H4 (cell line): ENCODE measurements at regions not wholly inside any gene's neighbourhood (a gene's known extent, or its start where the extent isn't known, plus 50 kb on each side); places are given as distances from the start of the nearest gene placed in this dataset.

Source experiments
- DNase-seq: peaks from one replicate; pipeline ENCODE4 v3.0.0-alpha.2; 2015; ENCODE audit warnings: low spot score

DNA sequence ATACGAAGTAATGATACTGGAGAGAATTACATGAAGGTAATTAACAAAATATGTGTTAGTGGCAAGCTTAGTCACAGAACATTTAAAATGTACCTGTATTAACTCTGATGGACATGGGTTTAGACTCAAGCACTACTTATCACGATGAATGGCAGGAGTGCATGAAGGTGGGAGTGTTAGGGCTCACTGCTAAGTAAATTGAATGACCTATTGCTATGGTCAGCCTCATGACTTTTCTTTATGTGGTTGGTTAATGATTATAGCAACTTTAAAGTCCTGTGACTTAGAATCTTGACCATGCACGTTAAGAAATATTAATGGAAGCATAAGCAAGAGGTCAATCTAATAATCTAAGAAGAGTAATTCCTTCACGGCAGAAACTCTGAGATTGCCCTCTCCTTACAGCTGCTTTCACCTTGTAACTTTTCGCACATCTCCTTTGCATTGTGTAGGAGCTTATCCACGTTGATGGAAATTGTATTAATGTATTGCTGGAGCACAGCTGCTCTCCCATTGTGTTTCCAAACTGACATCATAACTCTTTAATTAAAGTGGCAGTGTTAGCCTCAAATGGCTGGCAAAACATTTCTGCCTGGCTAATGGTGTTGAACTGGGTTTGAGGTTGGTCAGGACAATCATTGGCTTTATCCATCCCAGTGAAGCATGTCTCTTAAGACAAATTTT is 114.5 kb downstream of the RXFP2 start:
- no peak for DNase-seq

DNA sequence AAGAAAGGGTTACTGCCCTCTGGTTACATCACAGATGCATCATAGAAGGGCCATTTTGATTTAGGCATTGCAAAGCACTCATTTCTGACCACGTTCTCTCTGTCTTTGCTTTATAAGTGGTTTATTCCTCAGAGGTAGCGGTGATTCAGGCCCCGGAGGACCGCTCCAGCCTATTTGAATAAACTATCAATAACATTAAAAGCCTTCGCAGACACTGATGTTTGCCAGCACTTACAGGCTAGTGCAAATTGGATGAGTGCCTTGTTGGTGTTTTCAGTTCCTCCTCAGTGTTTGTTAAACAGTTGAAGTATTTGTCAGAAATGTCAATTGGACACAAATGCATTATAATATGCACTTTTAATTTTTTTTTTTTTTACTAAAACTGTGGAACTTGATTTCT is 120.2 kb downstream of the RXFP2 start:
- no peak for DNase-seq

DNA sequence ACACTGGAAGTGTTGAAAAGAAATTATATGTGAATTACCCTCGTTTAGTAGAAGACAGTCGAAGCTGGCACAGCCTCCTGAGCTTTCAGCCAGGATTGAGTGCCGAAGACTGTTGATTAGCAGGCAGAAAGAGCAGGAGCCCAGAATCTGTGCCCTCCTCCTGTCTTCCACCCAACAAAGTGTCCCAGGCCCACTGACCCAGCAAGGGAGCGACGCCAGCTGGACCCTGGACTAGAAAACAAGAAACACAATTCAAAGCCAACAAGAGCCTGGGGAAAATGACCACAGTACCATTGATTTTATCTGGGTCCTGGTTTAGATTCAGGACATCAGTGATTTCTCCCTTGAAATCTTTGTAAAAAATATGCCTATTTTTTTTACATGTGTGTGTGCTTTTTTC is 120.7 kb downstream of the RXFP2 start:
- DNase-seq, result no peak

DNA sequence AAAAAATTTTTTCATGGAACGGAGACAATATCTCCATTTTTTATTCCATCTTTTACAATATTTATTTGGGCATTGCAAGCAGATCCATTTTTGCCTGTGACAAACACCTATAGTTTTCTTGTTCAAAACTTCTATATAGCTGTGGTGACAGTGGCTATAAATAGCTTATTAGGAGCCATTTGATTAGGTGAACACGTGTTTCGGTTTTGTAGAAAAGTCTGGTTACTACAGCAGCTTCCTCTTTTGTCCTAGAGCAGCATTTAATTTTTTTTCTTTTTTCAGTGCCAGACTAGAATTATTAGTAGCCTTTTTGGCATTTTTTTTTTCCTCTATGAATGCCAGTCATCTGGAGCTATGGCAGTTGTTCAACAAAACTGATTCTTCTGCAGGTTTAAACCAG is 123.5 kb downstream of the RXFP2 start:
- no peak for DNase-seq

DNA sequence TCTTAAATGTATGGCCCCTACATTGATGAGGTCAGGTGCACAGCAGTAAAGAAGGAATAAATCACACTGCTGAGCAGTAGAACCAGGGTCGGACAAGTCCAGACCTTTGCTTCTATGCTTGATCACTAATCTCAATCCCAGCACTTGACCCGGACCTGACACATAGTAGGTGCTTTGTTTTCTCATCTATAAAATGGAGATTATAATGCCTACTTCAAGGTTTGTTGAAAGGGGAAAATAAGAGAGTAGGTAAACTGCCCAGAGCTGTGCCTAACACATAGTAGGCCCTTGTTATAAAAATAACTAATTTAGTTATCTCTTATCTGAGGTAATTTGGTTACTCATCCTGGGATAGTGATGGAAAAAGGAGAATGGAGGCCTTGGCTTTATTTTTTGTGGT is 125.0 kb downstream of the RXFP2 start:
- DNase-seq, result no peak

DNA sequence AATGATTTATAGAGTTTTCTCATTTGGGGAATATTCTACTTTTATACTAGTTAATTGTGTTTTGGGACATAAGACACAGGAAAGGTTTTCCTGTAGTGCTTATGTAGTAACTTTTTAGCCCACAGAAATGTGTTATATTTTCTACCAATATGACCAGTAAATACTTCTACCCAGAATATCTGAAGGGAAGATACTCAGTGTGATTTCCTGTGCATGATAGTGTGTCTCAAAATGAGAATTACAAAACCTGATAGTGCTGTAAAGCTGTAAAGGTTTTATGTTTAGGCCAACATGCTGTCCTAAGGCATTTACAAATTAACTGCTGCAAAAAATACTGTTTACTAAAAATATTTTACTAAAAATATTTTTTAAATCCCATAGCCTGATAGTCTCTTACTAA is 126.8 kb downstream of the RXFP2 start:
- no peak for DNase-seq

DNA sequence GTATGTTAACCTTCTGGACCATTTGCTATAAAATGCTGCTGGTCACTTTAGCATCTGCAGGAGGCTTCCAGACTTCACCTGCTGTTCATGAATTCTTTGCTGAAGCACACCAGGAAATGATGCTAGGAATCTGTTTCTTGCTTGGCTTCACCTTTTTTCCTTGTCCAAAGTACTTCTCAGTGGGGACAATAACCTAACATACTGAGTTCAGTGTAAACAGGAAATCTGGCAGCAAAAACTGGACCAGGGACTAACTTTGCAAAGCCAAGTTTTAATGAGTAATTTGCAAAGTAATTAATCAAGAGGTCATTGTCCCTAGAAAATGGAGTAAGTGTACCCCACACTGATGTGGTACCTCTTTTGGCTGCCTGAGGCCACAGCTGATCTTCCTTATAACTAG is 128.4 kb downstream of the RXFP2 start:
- DNase-seq, result no peak

DNA sequence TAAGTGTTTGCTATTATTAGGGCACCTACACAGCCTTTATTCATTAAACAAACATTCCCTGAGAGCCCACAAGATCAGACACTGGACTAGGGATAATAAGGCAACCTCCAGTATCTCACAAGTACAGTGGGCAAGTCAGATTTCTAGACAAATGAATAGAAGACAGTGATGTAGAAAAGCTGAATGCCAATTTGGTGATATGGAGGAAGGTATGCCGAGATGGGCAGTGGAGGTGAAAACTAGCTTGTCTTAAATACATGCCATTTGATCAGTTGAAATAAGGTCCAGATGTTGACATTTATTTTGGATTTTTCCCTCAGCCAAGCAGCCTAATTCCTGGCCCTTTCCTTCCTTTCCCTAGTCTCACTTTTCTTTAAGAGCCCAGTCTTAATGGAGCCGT is 130.3 kb downstream of the RXFP2 start:
- no peak for DNase-seq

DNA sequence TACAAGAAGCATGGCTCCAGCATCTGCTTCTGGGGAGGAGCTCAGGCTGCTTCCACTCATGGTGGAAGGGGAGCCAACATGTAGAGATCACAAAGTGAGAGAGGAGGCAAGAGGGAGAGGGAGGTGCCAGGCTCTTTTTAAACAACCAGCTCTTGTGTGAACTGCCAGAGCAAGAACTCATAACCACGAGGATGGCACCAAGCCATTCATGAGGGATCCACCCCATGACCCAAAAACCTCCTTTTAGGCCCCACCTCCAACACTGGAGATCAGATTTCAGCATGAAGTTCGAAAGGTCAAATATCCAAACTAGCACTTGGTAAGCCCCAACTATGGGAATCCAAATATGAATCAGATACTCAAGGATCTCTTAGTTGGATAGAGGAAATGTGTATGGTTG is 131.2 kb downstream of the RXFP2 start:
- no peak for DNase-seq

DNA sequence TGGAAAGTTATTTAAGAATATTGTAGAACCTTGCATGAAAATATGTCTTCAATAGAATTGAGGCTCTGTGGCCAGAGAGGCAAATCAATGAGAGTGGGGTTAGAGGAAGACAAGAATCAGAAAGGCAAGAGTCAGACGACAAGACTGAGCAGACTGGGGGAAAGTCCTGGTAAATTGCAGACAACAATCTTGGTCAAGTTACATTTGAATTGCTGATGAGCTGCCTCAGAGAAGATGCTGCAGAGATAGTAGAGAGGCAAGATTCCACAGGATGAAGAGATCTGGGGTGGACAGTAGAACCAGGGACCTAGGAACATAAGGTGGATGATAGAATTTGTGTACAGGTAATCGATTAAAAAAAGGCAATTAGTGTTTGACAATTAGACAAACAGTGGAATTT is 133.8 kb downstream of the RXFP2 start:
- DNase-seq, result no peak

DNA sequence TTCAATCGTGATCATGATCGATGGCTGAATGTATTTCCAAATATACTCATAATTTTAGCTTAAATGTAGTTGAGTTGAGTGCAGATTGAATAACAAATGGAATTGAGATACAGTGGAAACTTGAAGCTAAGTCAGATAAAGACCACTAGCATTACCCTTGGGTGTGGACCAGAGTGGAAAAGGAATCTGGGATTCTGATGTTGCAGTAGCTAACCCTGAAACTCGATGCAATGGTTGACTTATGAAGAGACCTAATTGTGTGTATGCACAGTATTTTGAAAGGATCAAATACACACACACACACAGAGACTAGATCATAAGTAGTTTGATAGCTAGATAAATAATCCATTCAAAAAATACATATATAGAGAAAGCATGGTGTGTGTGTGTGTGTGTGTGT is 135.8 kb downstream of the RXFP2 start:
- no peak for DNase-seq

DNA sequence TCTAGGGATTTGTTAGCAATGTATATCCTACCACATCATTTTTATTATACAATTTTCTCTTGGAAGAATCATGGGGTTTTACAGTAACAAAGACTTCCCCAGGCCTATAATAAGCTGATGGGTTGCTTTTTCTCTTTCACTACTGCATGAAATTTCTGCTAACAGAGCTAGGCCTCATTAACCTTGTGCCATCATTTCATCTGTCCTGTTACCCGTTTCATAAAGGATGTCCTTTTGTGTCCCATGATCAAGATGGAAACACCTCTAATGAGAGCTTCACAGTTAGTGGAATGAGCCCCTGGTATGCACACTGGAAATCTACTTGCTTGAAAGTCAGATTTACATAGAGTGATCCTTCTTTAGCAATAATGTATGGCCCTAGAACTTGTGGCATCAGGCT is 138.7 kb downstream of the RXFP2 start:
- DNase-seq, result no peak

DNA sequence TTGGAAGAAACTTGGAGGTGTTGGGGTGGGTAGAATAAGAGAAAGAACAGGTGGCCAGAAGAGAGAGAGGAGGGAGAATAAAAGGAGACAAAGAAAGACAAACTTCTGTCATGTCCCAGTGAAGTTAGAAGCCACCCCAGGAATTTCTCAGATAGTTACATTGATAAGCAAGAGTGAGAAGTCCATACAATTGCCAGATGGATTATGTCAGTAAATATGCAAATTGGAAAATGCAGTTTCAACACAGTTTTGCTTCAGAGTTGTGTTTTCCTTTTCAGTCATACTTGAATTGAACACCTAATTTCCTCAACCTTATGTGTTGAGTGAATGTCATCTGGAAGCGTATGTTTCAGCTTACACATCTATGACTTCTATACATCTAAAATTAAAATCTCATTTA is 139.2 kb downstream of the RXFP2 start:
- DNase-seq, result no peak

DNA sequence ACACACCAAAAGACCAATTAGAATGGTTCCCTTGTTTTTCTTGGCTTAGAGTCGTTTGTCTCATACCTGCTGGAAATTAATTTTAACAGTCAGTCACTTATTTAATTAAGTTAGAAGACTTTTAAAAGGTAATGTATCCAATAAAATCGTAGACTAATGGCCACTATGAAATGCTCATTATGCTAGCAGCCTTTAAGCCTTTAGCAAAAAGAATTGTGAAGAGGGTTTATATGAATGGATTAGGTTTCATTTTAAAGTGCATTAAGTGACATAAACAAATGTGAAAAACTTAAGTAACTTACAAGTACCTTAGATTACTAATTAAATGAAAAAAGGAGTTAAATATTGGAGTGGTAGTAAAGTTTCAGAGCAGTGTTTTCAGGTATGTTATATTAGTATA is 139.6 kb downstream of the RXFP2 start:
- no peak for DNase-seq

DNA sequence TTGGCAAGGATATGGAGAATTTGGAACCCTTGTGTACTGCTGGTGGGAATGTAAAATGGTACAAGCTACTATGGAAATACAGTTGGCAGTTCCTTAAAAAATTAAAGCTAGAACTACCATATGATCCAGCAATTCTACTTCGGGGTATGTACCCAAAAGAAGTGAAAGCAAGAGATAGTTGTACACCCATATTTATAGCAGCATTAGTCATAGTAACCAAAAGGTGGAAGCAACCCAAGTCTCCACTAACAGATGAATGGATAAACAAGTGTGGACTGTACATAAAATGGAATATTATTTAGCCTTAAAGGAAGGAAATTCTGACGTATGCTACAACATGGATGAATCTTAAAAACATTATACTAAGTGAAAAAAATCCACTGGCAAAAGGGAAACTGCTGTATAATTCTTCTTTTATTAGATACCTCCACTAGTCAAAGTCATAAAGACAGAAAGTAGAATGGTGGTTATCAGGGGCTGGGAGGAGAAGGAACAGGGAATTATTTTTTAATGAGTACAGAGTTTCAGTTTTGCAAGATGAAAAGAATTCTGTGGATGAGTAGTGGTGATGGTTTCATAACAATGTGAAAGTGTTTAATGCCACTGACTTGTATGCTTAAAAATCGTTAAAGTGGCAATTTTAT is 141.6 kb downstream of the RXFP2 start:
- no peak for DNase-seq

DNA sequence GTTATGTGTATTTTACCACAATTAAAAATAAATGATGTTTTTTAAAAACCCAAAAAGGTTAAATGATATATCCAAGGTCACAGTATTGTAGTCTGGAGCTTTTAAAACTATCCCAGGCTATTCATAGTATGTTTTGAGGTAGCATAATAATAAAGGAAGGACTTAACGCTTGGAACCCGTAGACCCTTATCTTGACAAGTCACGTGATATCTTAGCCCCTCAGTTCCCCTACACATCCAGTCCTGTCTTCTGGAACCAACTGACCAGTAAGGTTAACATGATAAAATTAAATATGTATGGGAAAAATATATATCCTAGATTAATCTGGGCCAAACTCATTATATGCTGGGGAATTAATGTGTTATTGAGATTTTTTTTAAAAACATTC is 142.2 kb downstream of the RXFP2 start:
- DNase-seq, result no peak

DNA sequence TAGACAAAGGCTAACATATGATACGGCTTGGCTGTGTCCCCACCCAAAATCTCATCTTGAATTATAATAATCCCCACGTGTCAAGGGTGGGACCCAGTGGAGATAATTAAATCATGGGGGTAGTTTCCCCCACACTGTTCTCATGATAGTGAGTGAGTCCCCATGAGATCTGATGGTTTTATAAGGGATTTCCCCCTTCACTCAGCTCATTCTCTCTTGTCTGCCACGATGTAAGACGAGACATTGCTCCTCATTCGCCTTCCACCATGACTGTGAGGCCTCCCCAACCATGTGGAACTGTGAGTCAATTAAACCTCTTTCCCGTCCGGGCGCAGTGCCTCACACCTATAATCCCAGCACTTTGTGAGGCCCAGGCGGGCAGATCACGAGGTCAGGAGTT is 143.5 kb downstream of the RXFP2 start:
- no peak for DNase-seq

DNA sequence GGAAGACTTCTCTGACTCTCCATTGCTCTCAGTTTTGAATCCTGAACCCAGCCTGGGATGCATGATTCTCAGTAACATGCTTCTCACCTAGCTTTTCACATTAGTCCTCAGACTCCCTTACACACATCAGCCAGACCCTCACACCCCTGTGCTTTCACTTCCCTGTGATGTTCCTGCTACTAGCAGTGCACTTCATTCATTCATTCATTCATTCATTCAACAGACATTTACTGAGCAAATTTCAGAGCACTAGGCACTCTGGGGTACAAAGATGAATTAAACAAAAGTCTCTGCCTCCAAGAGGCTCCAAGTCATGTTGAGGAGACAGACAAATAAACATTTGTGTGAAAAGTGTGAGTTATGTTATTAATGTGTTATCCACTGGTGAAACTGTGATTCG is 145.2 kb downstream of the RXFP2 start:
- no peak for DNase-seq

DNA sequence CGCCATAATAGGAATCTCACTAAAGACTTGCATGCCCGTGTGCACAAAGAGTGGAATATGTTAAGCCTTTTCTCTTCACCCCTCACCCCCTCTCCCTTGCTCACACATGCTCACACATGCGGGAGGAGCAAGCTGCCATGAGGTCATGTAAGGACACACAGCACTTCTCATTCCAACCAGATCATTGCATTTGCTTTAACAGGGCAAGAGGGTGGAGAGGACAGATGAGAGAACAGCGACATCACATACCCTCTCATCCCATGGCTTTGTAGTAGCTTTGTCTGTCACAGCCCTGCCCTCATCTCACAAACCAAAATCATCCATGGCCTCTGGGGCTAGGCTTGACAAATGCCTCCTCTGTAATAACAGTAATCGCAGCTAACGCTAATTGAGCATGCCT is 145.6 kb upstream of the FRY start:
- DNase-seq, result no peak

DNA sequence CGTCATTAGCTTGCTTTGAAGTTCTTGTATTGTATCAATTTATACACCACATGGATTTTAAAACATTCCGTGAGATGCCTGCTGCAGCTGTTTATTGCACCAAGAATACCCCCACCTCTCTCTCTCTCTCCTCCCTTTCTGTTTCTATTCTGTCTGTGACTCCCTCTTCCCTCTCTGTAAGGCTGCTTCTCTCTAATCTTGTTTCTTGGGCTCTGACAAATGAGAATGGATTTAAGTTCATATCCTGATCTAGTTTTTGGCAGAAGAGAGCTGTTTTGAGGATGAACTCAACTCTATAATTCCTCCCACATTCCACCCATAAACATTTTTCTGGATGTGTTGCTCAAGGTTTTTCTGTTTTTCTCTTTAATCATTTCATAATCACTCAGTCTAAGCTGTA is 144.3 kb upstream of the FRY start:
- DNase-seq, result no peak

DNA sequence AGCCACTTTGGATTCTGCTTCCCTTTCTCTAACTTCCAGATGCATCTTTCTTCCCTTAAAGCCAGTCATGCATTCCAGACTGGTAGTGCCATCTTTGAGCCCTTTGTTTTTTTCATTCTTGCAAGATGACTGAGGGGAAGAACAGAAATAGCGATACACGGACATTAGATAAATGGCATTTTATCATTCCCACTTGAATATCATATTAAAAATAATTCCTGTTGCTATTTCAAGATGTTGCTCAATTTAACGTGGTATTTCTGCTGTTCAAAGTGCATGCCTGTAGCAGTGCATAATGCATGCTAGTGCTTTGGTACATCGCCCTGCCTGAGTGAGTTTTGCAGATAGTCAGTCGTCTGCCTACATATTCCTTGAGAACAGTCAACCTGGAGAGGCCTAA is 140.6 kb upstream of the FRY start:
- no peak for DNase-seq

DNA sequence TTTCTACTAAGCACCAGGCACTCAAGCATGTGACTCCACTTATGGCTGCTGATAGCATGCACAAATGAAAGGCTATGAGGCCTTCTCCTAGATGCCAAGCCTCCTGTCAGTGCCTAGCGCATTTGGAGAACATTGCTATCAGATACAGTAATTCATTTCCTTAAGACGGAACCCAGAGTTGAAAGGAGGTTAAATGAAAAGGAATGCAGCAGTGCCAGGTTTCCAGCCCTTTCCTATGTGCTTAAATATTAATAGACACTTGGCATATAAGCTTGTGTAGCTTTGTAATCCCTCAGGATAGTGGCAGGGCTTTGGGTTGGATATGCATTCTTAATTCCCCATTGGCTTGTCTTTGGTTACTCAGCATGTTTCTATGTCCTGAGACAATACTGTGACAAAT is 140.1 kb upstream of the FRY start:
- no peak for DNase-seq

DNA sequence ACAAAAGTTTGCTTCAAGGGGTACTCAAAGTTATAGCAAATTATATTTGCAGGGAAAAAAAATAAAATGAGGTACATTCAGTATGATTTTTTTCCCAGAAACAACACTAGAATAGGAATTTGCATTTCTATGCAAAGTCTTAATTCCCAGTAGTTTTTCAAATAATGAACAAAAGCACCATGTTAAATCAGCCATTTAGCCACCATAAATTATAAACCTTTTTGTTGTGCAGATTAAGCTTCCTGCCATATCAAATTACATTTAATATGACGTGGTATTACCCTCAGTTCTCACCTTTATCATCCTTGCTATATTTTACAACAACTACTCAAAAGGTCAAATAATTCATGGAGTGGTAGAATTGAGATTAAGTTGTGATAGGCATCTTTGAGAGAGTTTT is 136.6 kb upstream of the FRY start:
- DNase-seq, result no peak

DNA sequence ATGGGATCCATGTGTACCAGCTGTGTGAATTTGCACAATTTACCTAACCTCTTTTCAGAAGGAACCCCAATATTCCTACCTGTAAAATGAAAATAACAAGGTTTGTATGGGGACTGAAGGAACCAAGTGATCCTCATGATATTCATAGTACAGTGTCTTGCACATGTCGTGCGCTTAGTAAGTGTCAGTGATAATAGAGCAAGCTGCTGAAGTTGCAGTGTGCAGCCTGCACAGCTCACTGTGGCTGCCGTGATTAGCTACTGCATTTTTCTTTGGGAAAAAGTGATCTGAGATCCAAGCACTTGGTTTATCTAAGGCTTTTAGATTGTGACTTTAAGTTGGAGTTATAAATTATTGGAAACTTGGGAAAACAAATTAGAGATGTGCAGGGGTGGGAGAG is 135.9 kb upstream of the FRY start:
- DNase-seq, result no peak
